ENCODE measurements at regions not wholly inside any gene's neighbourhood (a gene's known extent, or its start where the extent isn't known, plus 50 kb on each side); places are given as distances from the start of the nearest gene placed in this dataset.

GRCh38 chr2:173493874-173494273, 139.2 kb downstream of the CDCA7 start:
- H2BK5ac ChIP-seq (ENCODE audit: insufficient read length, low read length), result no peak overlapping the region
- H3K14ac ChIP-seq (ENCODE audit: insufficient read depth, low read length), result no peak overlapping the region
- no peak overlapping the region for H4K5ac ChIP-seq (ENCODE audit: insufficient read length, low read depth, low read length)
- no peaks in the 10 kb centered on the region for H3K27me3 Mint-ChIP-seq (ENCODE audit: low read depth)
- no peak overlapping the region for H4K91ac ChIP-seq (ENCODE audit: insufficient read length, low read depth, low read length)
- no peak overlapping the region for H3K23ac ChIP-seq (ENCODE audit: insufficient read length, low read depth, low read length)
- H3K27ac Mint-ChIP-seq, result no peak overlapping the region
- H3K9me3 Mint-ChIP-seq, result no peaks in the 10 kb centered on the region
- H3K4ac ChIP-seq (ENCODE audit: low read depth, low read length), result no peak overlapping the region
- no peaks in the 10 kb centered on the region for H3K4me1 Mint-ChIP-seq
- no peak overlapping the region for H3K27ac ChIP-seq (ENCODE audit: insufficient read length, low read depth, low read length)
- H2BK15ac ChIP-seq (ENCODE audit: low read depth, low read length), result no peak overlapping the region
- no peak overlapping the region for H2BK20ac ChIP-seq (ENCODE audit: low read depth, low read length, poor library complexity, severe bottlenecking)
- H3K9me3 ChIP-seq (ENCODE audit: control insufficient read depth, low read depth, low read length), result no peaks in the 10 kb centered on the region
- no peak overlapping the region for H3T11ph ChIP-seq (ENCODE audit: low read length)
- H3K4me1 ChIP-seq (ENCODE audit: insufficient read depth, low read length), result no peaks in the 10 kb centered on the region
- no peak overlapping the region for H3K18ac ChIP-seq (ENCODE audit: insufficient read length, low read depth, low read length)
- no peak overlapping the region for H2BK120ac ChIP-seq (ENCODE audit: low read depth, low read length, poor library complexity, severe bottlenecking)
- H2AK5ac ChIP-seq (ENCODE audit: insufficient read length, low read length), result no peak overlapping the region
- H2AFZ ChIP-seq (ENCODE audit: low read length), result no peak overlapping the region
- H3K56ac ChIP-seq (ENCODE audit: insufficient read length, low read depth, low read length), result no peak overlapping the region
- H3K9ac ChIP-seq (ENCODE audit: extremely low read depth, insufficient read length, low read length), result no peak overlapping the region
- no peak overlapping the region for H2BK12ac ChIP-seq (ENCODE audit: insufficient read length, low read depth, low read length)
- DNase-seq, result no peak
- WGBS (ENCODE audit: extremely low coverage, insufficient read length, low lambda C conversion rate), result no CpG with 5 or more reads among the region's 2 CpGs
- H3K27me3 ChIP-seq (ENCODE audit: insufficient read depth, low read length), result no peaks in the 10 kb centered on the region
- no peak overlapping the region for H4K8ac ChIP-seq (replicated peaks; ENCODE audit: insufficient read length, low read depth, low read length)
- H3K4me2 ChIP-seq (ENCODE audit: insufficient read depth, insufficient read length, low read length), result no peak overlapping the region
- H3K36me3 Mint-ChIP-seq (ENCODE audit: insufficient read depth in 1 of 3, low read depth in 3 of 3), result no peaks in the 10 kb centered on the region
- H3K23me2 ChIP-seq (ENCODE audit: insufficient read length, low read depth, low read length, poor library complexity, severe bottlenecking), result no peaks in the 10 kb centered on the region
- no peaks in the 10 kb centered on the region for H3K79me1 ChIP-seq (ENCODE audit: insufficient read depth, low read depth, low read length, poor library complexity, severe bottlenecking)
- no peaks in the 10 kb centered on the region for H4K20me1 ChIP-seq (ENCODE audit: control insufficient read depth, insufficient read depth, insufficient read length)
- no peak overlapping the region for H3K4me3 Mint-ChIP-seq
- TF ChIP-seq CTCF (conservative IDR thresholded peaks at IDR 0.05), result peak; percentile 33; the same call in 1 of the 3 replicates
- no peaks in the 10 kb centered on the region for H3K79me2 ChIP-seq (ENCODE audit: insufficient read depth, low read length)
